ENCODE measurements at regions not wholly inside any gene's neighbourhood (a gene's known extent, or its start where the extent isn't known, plus 50 kb on each side); places are given as distances from the start of the nearest gene placed in this dataset.

- intact Hi-C loops (cut with DNase I), result no loop called here
- no peak for DNase-seq
- H3K9me3 ChIP-seq, result no peaks in the 10 kb centered on the region
- H3K4me3 ChIP-seq, result no peak overlapping the region
- TF ChIP-seq CTCF (IDR thresholded peaks at IDR 0.05), result no peak
- no peak for TF ChIP-seq POLR2A (IDR thresholded peaks at IDR 0.05)
- H3K36me3 ChIP-seq, result peaks cover 0 to 7% (median 0%) of the 10 kb centered on the region in 3 donors
- 72 to 86% methylated on average over 5 to 7 of the region's 8 CpGs for WGBS, 2 donors
- H3K4me1 ChIP-seq, result no peaks in the 10 kb centered on the region
- no peak overlapping the region for H3K27ac ChIP-seq
- H3K27me3 ChIP-seq, result no peaks in the 10 kb centered on the region
Measured at GRCh38 chr4:4689694-4690440, 148.0 kb upstream of the STX18 start.

GRCh38 chr4:4687935-4688727 is 146.3 kb upstream of the STX18 start:
- TF ChIP-seq POLR2A (IDR thresholded peaks at IDR 0.05) (no peak), CTCF (IDR thresholded peaks at IDR 0.05) (no peak)
- Histone ChIP-seq H3K9me3 (no peaks in the 10 kb centered on the region), H3K27ac (no peak overlapping the region), H3K4me1 (no peaks in the 10 kb centered on the region), H3K27me3 (no peaks in the 10 kb centered on the region), H3K36me3 (peaks cover 0 to 7% (median 0%) of the 10 kb centered on the region in 3 donors), H3K4me3 (no peak overlapping the region)
- intact Hi-C loops (cut with DNase I), result no loop called here
- no peak for DNase-seq
- WGBS, 2 donors, result 67% methylated on average over 16 of the region's 17 CpGs

GRCh38 chr4:4687100-4687499 is 145.3 kb upstream of the STX18 start:
- TF ChIP-seq CTCF (IDR thresholded peaks at IDR 0.05) (no peak), POLR2A (IDR thresholded peaks at IDR 0.05) (no peak)
- Histone ChIP-seq H3K27ac (no peak overlapping the region), H3K36me3 (peaks cover 0 to 7% (median 0%) of the 10 kb centered on the region in 3 donors), H3K27me3 (no peaks in the 10 kb centered on the region), H3K4me3 (no peak overlapping the region), H3K9me3 (no peaks in the 10 kb centered on the region), H3K4me1 (no peaks in the 10 kb centered on the region)
- WGBS, 2 donors, result 83 to 84% methylated on average over 4 of the region's 4 CpGs
- DNase-seq, result no peak
- intact Hi-C loops (cut with DNase I), result no loop called here

GRCh38 chr4:4685810-4686795 is 144.3 kb upstream of the STX18 start:
- Histone ChIP-seq H3K4me1 (no peaks in the 10 kb centered on the region), H3K4me3 (no peak overlapping the region), H3K9me3 (no peaks in the 10 kb centered on the region), H3K27me3 (no peaks in the 10 kb centered on the region), H3K27ac (no peak overlapping the region), H3K36me3 (peaks cover 0 to 7% (median 0%) of the 10 kb centered on the region in 3 donors)
- TF ChIP-seq CTCF (IDR thresholded peaks at IDR 0.05) (no peak), POLR2A (IDR thresholded peaks at IDR 0.05) (no peak)
- DNase-seq, result no peak
- intact Hi-C loops (cut with DNase I), result no loop called here
- WGBS, 2 donors, result 75 to 81% methylated on average over 6 to 8 of the region's 10 CpGs

Data from esophagus squamous epithelium (tissue), 5 donors.